Parathyroid adenoma (tissue), 2 donors: ENCODE measurements at regions not wholly inside any gene's neighbourhood (a gene's known extent, or its start where the extent isn't known, plus 50 kb on each side); places are given as distances from the start of the nearest gene placed in this dataset.

Experiments
- H2AFZ ChIP-seq: fragments of 300-600 bp; sonication (generic); one replicate; pipeline ENCODE4 v1.7.0; 2017; ENCODE audit warnings: antibody characterized with exemption, mild to moderate bottlenecking
- H3K27ac ChIP-seq: fragments of 300-600 bp; sonication (generic); one replicate; pipeline ENCODE4 v1.7.0; 2017
- H3K27me3 ChIP-seq: fragments of 300-600 bp; sonication (generic); one replicate; pipeline ENCODE4 v1.7.0; 2017; ENCODE audit warnings: low read length; ENCODE audit not compliant: control insufficient read depth, insufficient read depth
- H3K36me3 ChIP-seq: fragments of 300-600 bp; sonication (generic); one replicate; pipeline ENCODE4 v1.7.0; 2017; ENCODE audit warnings: low read length; ENCODE audit not compliant: control insufficient read depth, insufficient read depth
- H3K4me1 ChIP-seq: fragments of 300-600 bp; sonication (generic); one replicate; pipeline ENCODE4 v1.7.0; 2017; ENCODE audit warnings: control low read depth
- H3K4me2 ChIP-seq: fragments of 300-600 bp; sonication (generic); one replicate; pipeline ENCODE4 v1.7.0; 2017; ENCODE audit warnings: low read length
- H3K4me3 ChIP-seq: fragments of 300-600 bp; sonication (generic); one replicate; pipeline ENCODE4 v1.7.0; 2017; ENCODE audit warnings: low read depth, low read length
- H3K79me2 ChIP-seq: fragments of 300-600 bp; sonication (generic); one replicate; pipeline ENCODE4 v1.7.0; 2017; ENCODE audit warnings: control low read depth
- H3K9ac ChIP-seq: fragments of 300-600 bp; sonication (generic); one replicate; pipeline ENCODE4 v1.7.0; 2017; ENCODE audit warnings: mild to moderate bottlenecking
- H3K9me3 ChIP-seq: fragments of 300-600 bp; sonication (generic); one replicate; pipeline ENCODE4 v1.7.0; 2017; ENCODE audit warnings: low read length; ENCODE audit not compliant: control insufficient read depth
- TF ChIP-seq, protein P1 (sequence below): fragments of 300-600 bp; sonication (generic); IDR thresholded peaks from one replicate; pipeline ENCODE4 v1.7.0; 2017; ENCODE audit warnings: antibody characterized with exemption, mild to moderate bottlenecking
- donor health status: primary hyperparathyroidism.

- H2AFZ ChIP-seq, result no peak overlapping the region
- no peaks in the 10 kb centered on the region for H3K9me3 ChIP-seq
- H3K9ac ChIP-seq, result no peak overlapping the region
- no peaks in the 10 kb centered on the region for H3K36me3 ChIP-seq
- H3K27ac ChIP-seq, result no peak overlapping the region
- TF ChIP-seq, protein P1, sequence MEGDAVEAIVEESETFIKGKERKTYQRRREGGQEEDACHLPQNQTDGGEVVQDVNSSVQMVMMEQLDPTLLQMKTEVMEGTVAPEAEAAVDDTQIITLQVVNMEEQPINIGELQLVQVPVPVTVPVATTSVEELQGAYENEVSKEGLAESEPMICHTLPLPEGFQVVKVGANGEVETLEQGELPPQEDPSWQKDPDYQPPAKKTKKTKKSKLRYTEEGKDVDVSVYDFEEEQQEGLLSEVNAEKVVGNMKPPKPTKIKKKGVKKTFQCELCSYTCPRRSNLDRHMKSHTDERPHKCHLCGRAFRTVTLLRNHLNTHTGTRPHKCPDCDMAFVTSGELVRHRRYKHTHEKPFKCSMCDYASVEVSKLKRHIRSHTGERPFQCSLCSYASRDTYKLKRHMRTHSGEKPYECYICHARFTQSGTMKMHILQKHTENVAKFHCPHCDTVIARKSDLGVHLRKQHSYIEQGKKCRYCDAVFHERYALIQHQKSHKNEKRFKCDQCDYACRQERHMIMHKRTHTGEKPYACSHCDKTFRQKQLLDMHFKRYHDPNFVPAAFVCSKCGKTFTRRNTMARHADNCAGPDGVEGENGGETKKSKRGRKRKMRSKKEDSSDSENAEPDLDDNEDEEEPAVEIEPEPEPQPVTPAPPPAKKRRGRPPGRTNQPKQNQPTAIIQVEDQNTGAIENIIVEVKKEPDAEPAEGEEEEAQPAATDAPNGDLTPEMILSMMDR, result no peak
- H3K27me3 ChIP-seq, result no peaks in the 10 kb centered on the region
- H3K4me3 ChIP-seq, result no peak overlapping the region
- H3K4me1 ChIP-seq, result no peaks in the 10 kb centered on the region
- H3K79me2 ChIP-seq, result no peaks in the 10 kb centered on the region
- H3K4me2 ChIP-seq, result no peak overlapping the region
Measured at GRCh38 chr18:6497543-6497942, 82.8 kb upstream of the L3MBTL4 start.

- H3K27ac ChIP-seq, result no peak overlapping the region
- no peaks in the 10 kb centered on the region for H3K4me1 ChIP-seq
- H3K36me3 ChIP-seq, result no peaks in the 10 kb centered on the region
- no peaks in the 10 kb centered on the region for H3K9me3 ChIP-seq
- H3K4me2 ChIP-seq, result no peak overlapping the region
- H3K9ac ChIP-seq, result no peak overlapping the region
- no peaks in the 10 kb centered on the region for H3K79me2 ChIP-seq
- TF ChIP-seq, protein P1, result no peak
- H2AFZ ChIP-seq, result no peak overlapping the region
- H3K4me3 ChIP-seq, result no peak overlapping the region
- H3K27me3 ChIP-seq, result no peaks in the 10 kb centered on the region
Measured at GRCh38 chr18:6498289-6498856, 83.7 kb upstream of the L3MBTL4 start.

GRCh38 chr18:6504605-6505497, 90.1 kb upstream of the L3MBTL4 start:
- Histone ChIP-seq H3K4me2 (no peak overlapping the region), H3K36me3 (no peaks in the 10 kb centered on the region), H3K9ac (no peak overlapping the region), H3K9me3 (no peaks in the 10 kb centered on the region), H2AFZ (no peak overlapping the region), H3K4me3 (no peak overlapping the region), H3K27ac (no peak overlapping the region), H3K27me3 (no peaks in the 10 kb centered on the region), H3K79me2 (no peaks in the 10 kb centered on the region), H3K4me1 (peaks cover 2% of the 10 kb centered on the region)
- TF ChIP-seq, protein P1, result no peak

GRCh38 chr18:6505498-6505875, 90.8 kb upstream of the L3MBTL4 start:
- Histone ChIP-seq H3K4me2 (no peak overlapping the region), H2AFZ (no peak overlapping the region), H3K27me3 (no peaks in the 10 kb centered on the region), H3K36me3 (no peaks in the 10 kb centered on the region), H3K9ac (no peak overlapping the region), H3K79me2 (no peaks in the 10 kb centered on the region), H3K27ac (no peak overlapping the region), H3K9me3 (no peaks in the 10 kb centered on the region), H3K4me1 (peaks cover 4% of the 10 kb centered on the region), H3K4me3 (no peak overlapping the region)
- TF ChIP-seq, protein P1, result no peak
